GM19035 (cell line): ENCODE measurements at regions not wholly inside any gene's neighbourhood (a gene's known extent, or its start where the extent isn't known, plus 50 kb on each side); places are given as distances from the start of the nearest gene placed in this dataset.

Source experiments
- ATAC-seq: cut with Tn5 transposase; IDR thresholded peaks from one replicate; pipeline ENCODE4 v1.9.1; 2021; ENCODE audit not compliant: unreplicated experiment

DNA sequence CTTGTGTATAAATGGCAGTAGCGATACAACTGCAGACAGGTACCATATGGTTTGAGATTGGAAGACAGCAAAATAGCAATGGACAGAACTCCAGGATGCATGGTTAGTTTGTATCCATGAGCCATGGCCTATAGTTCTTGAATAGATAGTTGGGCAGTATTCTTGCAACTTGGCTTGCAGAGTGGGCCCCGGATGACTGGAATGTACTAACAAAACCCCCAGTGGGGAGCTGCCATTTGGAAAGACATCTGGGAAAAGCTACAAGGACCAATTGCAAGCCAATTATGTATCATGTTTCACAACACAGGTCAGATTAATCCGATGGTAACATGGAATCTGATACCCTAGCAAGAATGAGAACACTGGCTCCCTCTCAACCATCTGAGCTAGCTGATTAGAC, 279.6 kb downstream of the RERGL start:
- ATAC-seq = no peak

DNA sequence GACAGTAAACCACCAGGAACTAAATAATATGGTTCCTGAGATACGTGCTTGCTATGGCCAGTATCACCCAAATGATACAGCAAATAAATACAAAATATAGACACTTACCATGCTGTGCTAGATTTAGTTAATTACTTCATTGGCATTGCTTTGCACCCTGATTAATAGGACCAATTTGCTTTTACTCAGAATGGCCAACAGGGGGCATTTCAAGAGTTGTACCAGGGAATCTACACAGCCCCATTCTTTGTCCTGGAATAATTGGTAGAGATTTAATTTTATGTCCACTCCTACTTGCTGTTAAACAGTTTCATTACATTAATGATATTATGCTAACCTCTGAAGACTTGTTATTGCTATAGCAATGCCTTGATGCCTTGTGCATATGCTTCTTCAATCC, 280.8 kb downstream of the RERGL start:
- no peak for ATAC-seq

- no peak for ATAC-seq
Measured at GRCh38 chr12:17802657-17803641, 287.0 kb downstream of the RERGL start.

GRCh38 chr12:17793854-17794253, 296.1 kb downstream of the RERGL start:
- no peak for ATAC-seq

DNA sequence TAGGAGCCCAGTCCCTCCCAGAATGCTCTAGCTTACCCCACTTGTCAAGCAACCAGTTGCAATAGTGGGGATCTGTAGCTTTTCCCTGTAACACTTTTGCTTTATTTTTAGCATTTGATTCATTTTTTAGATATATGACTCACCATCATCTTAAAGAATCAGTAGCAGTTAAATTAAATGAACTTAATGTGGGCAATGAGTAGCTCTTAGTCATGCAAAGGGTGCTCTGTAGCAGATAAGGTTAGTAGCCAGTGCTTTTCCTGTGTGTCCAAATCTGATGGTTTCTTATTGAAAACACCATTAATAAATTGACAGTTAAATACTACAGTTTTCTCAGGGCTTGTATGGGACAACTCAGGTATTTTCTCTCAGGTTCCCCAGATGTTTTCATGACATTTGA, 311.8 kb downstream of the RERGL start:
- ATAC-seq = no peak

GRCh38 chr12:17763366-17763765, 326.6 kb downstream of the RERGL start:
- ATAC-seq = no peak

DNA sequence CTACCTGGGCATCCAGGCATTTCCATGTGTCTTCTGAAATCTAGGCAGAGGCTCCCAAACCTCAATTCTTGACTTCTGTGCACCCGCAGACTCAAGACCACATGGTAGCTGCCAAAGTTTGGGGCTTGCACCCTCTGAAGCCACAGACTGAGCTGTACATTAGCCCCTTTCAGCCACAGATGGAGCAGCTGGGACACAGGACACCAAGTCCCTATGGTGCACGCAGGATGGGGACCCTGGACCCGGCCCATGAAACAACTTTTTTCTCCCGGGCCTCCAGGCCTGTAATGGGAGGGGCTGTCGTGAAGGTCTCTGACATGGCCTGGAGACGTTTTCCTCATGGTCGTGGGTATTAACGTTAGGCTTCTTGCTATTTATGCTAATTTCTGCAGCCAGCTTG, 330.0 kb downstream of the RERGL start:
- ATAC-seq = no peak
